CD4-positive, alpha-beta T cell (primary cell): ENCODE measurements at regions not wholly inside any gene's neighbourhood (a gene's known extent, or its start where the extent isn't known, plus 50 kb on each side); places are given as distances from the start of the nearest gene placed in this dataset.

Experiments
- ATAC-seq: fragments of 200-7000 bp; cut with Tn5 transposase; one replicate; pipeline ENCODE4 v1.10.0; 2022; ENCODE audit warnings: mild to moderate bottlenecking; ENCODE audit not compliant: poor library complexity
- CTCF ChIA-PET: fragments of 350-600 bp; sonication (Branson Sonifier 250); formaldehyde crosslinking; loops from one replicate; lab custom pipeline; 2021; ENCODE audit warnings: antibody characterized with exemption, inconsistent platforms; lab: Charles Lee
- POLR2A ChIA-PET: fragments of 350-600 bp; sonication (Branson Sonifier 250); formaldehyde crosslinking; loops from one replicate; lab custom pipeline; 2021; ENCODE audit warnings: antibody characterized with exemption, inconsistent platforms; lab: Charles Lee
- DNase-seq, 14 experiments: peaks; one replicate each; pipeline ENCODE4 v3.0.0-alpha.2; 2013 to 2020; ENCODE audit warnings: mixed read lengths in 2 of 14
- H3K27ac ChIP-seq, 2 donors: one replicate each; pipeline versions ENCODE4 v1.5.1 to v1.7.0; 2013; ENCODE audit warnings: low read length in 2 of 2, low read depth in 1 of 2, mild to moderate bottlenecking in 1 of 2
- H3K27me3 ChIP-seq, 2 experiments: 1 replicate in 1 of 2; 2 replicates in 1 of 2; pipeline versions ENCODE4 v1.6.1 to v1.7.0; 2013; ENCODE audit warnings: low read length in 2 of 2, control low read depth in 1 of 2, mild to moderate bottlenecking in 1 of 2, moderate library complexity in 1 of 2; ENCODE audit not compliant: insufficient read depth in 2 of 2, control insufficient read depth in 1 of 2
- H3K36me3 ChIP-seq: one replicate; pipeline ENCODE4 v1.6.1; 2013; ENCODE audit warnings: low read length, control low read depth; ENCODE audit not compliant: insufficient read depth
- H3K4me1 ChIP-seq: one replicate; pipeline ENCODE4 v1.6.1; 2013; ENCODE audit warnings: low read length, control low read depth; ENCODE audit not compliant: insufficient read depth
- H3K4me3 ChIP-seq: one replicate; pipeline ENCODE4 v1.5.1; 2013; ENCODE audit warnings: mild to moderate bottlenecking, low read length, moderate library complexity
- H3K9me3 ChIP-seq, 2 experiments: 1 replicate in 1 of 2; 2 replicates in 1 of 2; pipeline versions ENCODE4 v1.6.1 to v1.7.0; 2013; ENCODE audit warnings: low read length in 2 of 2, mild to moderate bottlenecking in 2 of 2, control low read depth in 1 of 2, moderate library complexity in 1 of 2; ENCODE audit not compliant: control insufficient read depth in 1 of 2, insufficient read depth in 1 of 2
- H3K27ac Mint-ChIP-seq: one replicate; pipeline ENCODE4 v1.8.0; 2020; ENCODE audit warnings: mixed read lengths
- H3K27me3 Mint-ChIP-seq: one replicate; pipeline ENCODE4 v1.8.0; 2021; ENCODE audit warnings: mixed read lengths
- H3K36me3 Mint-ChIP-seq: one replicate; pipeline ENCODE4 v1.8.0; 2021; ENCODE audit warnings: low read depth, mixed read lengths
- H3K4me1 Mint-ChIP-seq: one replicate; pipeline ENCODE4 v1.8.0; 2021; ENCODE audit warnings: low read depth, mixed read lengths
- H3K4me3 Mint-ChIP-seq: one replicate; pipeline ENCODE4 v1.8.0; 2020; ENCODE audit warnings: mild to moderate bottlenecking, mixed read lengths
- H3K9me3 Mint-ChIP-seq: one replicate; pipeline ENCODE4 v1.8.0; 2020; ENCODE audit warnings: mixed read lengths
- CTCF ChIP-seq: fragments of 200-600 bp; IDR thresholded peaks from one replicate; pipeline ENCODE4 v1.8.0; 2022; ENCODE audit warnings: antibody characterized with exemption, mild to moderate bottlenecking
- intact Hi-C, 2 experiments: fragments of 100-400 bp; cut with DNase I in 1 of 2; cut with micrococcal nuclease in 1 of 2; formaldehyde crosslinking; loops; one replicate each; pipeline versions ENCODE4 v1.15.1 to v1.9.0; 2023 to 2025; cut with DNase I, micrococcal nuclease

GRCh38 chr2:175766880-175767279 lies 235.2 kb downstream of the LNPK start:
- CTCF ChIA-PET = no interaction called here
- H3K4me1 Mint-ChIP-seq = no peaks in the 10 kb centered on the region
- Histone ChIP-seq H3K4me1 (no peaks in the 10 kb centered on the region), H3K9me3 (no peaks in the 10 kb centered on the region), H3K27ac (no peak overlapping the region), H3K36me3 (no peaks in the 10 kb centered on the region), H3K4me3 (no peak overlapping the region), H3K27me3 (peaks cover 0 to 2% of the 10 kb centered on the region in 2 experiments)
- no peak for TF ChIP-seq CTCF
- H3K27me3 Mint-ChIP-seq = no peaks in the 10 kb centered on the region
- no peak overlapping the region for H3K4me3 Mint-ChIP-seq
- no peaks in the 10 kb centered on the region for H3K36me3 Mint-ChIP-seq
- DNase-seq = no peak
- H3K27ac Mint-ChIP-seq = no peak overlapping the region
- peaks cover 5% of the 10 kb centered on the region for H3K9me3 Mint-ChIP-seq
- no peak for ATAC-seq
- intact Hi-C loops = no loop called here
- POLR2A ChIA-PET = no interaction called here

DNA sequence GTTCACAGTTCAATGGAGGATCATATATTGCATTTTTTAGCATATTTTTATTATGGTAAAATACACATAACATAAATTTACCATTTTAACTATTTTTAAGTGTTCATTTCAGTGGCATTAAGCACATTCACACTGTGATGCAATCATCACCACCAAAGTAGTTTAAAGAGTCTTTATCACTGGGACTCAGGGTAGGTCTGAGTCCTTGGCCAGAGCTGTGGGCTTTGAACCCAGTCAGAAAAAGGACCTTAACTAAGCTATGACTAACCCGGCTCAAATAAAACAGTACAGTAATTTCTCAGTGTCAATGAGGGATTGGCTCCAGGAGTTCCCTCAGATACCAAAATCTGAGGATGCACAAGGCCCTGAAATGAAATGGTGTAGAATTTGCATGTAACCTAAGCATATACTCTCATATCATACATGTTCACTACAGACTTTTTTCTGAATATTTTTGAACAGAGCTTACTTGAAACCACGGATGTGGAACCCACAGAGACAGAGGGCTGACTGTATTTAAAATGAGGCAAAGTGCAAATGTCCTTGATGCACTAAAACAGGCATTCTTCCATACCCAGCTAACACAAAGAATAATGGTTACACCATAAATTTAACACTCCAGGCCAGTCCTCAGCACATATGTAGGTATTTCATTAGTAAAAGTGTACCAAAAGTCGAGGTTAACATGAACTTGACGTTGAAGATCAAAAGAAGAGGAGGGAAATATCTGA lies 246.2 kb downstream of the LNPK start:
- ChIA-PET CTCF (no interaction called here), POLR2A (no interaction called here)
- Histone ChIP-seq H3K9me3 (no peaks in the 10 kb centered on the region), H3K27ac (no peak overlapping the region), H3K27me3 (peaks cover 0 to 3% of the 10 kb centered on the region in 2 experiments), H3K36me3 (no peaks in the 10 kb centered on the region), H3K4me3 (no peak overlapping the region), H3K4me1 (no peaks in the 10 kb centered on the region)
- peaks cover 36% of the 10 kb centered on the region for H3K27me3 Mint-ChIP-seq
- no peak overlapping the region for H3K27ac Mint-ChIP-seq
- H3K36me3 Mint-ChIP-seq = no peaks in the 10 kb centered on the region
- DNase-seq (no peak), ATAC-seq (no peak)
- intact Hi-C loops = no loop called here
- no peak overlapping the region for H3K4me3 Mint-ChIP-seq
- peaks cover 4% of the 10 kb centered on the region for H3K9me3 Mint-ChIP-seq
- H3K4me1 Mint-ChIP-seq = no peaks in the 10 kb centered on the region
- no peak for TF ChIP-seq CTCF

- TF ChIP-seq CTCF = no peak
- intact Hi-C loops = no loop called here
- Mint-ChIP-seq H3K27me3 (peaks cover 36% of the 10 kb centered on the region), H3K4me1 (no peaks in the 10 kb centered on the region), H3K4me3 (no peak overlapping the region), H3K36me3 (no peaks in the 10 kb centered on the region), H3K9me3 (peaks cover 4% of the 10 kb centered on the region), H3K27ac (no peak overlapping the region)
- ATAC-seq (no peak), DNase-seq (no peak)
- peaks cover 0 to 3% of the 10 kb centered on the region in 2 experiments for H3K27me3 ChIP-seq
- no peak overlapping the region for H3K27ac ChIP-seq
- H3K36me3 ChIP-seq = no peaks in the 10 kb centered on the region
- CTCF ChIA-PET = no interaction called here
- H3K4me1 ChIP-seq = no peaks in the 10 kb centered on the region
- no peaks in the 10 kb centered on the region for H3K9me3 ChIP-seq
- no peak overlapping the region for H3K4me3 ChIP-seq
- POLR2A ChIA-PET = no interaction called here
Measured at GRCh38 chr2:175755169-175755568, 246.9 kb downstream of the LNPK start.
